ENCODE measurements at regions not wholly inside any gene's neighbourhood (a gene's known extent, or its start where the extent isn't known, plus 50 kb on each side); places are given as distances from the start of the nearest gene placed in this dataset.

GRCh38 chr2:36235882-36236281 is 119.7 kb upstream of the CRIM1 start:
- no peaks in the 10 kb centered on the region for H3K27me3 ChIP-seq (ENCODE audit: insufficient read depth, poor library complexity, severe bottlenecking)
- H3K27ac ChIP-seq (replicated peaks), result no peak overlapping the region
- no peak for TF ChIP-seq SPI1 (IDR thresholded peaks at IDR 0.05; ENCODE audit: borderline replicate concordance, low read depth)
- no peak for TF ChIP-seq REST (IDR thresholded peaks at IDR 0.05; ENCODE audit: insufficient replicate concordance, low read depth)
- TF ChIP-seq CTCF (IDR thresholded peaks at IDR 0.05; ENCODE audit: insufficient read depth, low read length), result no peak
- TF ChIP-seq GABPA (IDR thresholded peaks at IDR 0.05; ENCODE audit: low read depth), result no peak
- no peak for TF ChIP-seq POLR2AphosphoS5 (IDR thresholded peaks at IDR 0.05; ENCODE audit: low read depth)
- DNase-seq (ENCODE audit: low read depth in 1 of 2, low spot score in 1 of 2), result no peak
- H3K4me3 ChIP-seq (replicated peaks; ENCODE audit: insufficient read depth, low read length), result no peak overlapping the region

GRCh38 chr2:36235426-36235825 is 120.2 kb upstream of the CRIM1 start:
- H3K4me3 ChIP-seq (replicated peaks; ENCODE audit: insufficient read depth, low read length), result no peak overlapping the region
- no peak for DNase-seq (ENCODE audit: low read depth in 1 of 2, low spot score in 1 of 2)
- H3K27ac ChIP-seq (replicated peaks), result no peak overlapping the region
- no peaks in the 10 kb centered on the region for H3K27me3 ChIP-seq (ENCODE audit: insufficient read depth, poor library complexity, severe bottlenecking)
- TF ChIP-seq POLR2AphosphoS5 (IDR thresholded peaks at IDR 0.05; ENCODE audit: low read depth) (no peak), GABPA (IDR thresholded peaks at IDR 0.05; ENCODE audit: low read depth) (no peak), SPI1 (IDR thresholded peaks at IDR 0.05; ENCODE audit: borderline replicate concordance, low read depth) (no peak)

GRCh38 chr2:36223259-36223658 is 132.3 kb upstream of the CRIM1 start:
- DNase-seq (ENCODE audit: low read depth in 1 of 2, low spot score in 1 of 2), result no peak
- no peaks in the 10 kb centered on the region for H3K27me3 ChIP-seq (ENCODE audit: insufficient read depth, poor library complexity, severe bottlenecking)
- no peak overlapping the region for H3K4me3 ChIP-seq (replicated peaks; ENCODE audit: insufficient read depth, low read length)
- no peak overlapping the region for H3K27ac ChIP-seq (replicated peaks)
- TF ChIP-seq POLR2AphosphoS5 (IDR thresholded peaks at IDR 0.05; ENCODE audit: low read depth), result no peak

- Histone ChIP-seq H3K27ac (replicated peaks) (no peak overlapping the region), H3K27me3 (ENCODE audit: insufficient read depth, poor library complexity, severe bottlenecking) (no peaks in the 10 kb centered on the region), H3K4me3 (replicated peaks; ENCODE audit: insufficient read depth, low read length) (no peak overlapping the region)
- no peak for DNase-seq (ENCODE audit: low read depth in 1 of 2, low spot score in 1 of 2)
- TF ChIP-seq REST (IDR thresholded peaks at IDR 0.05; ENCODE audit: insufficient replicate concordance, low read depth), result no peak
- TF ChIP-seq POLR2AphosphoS5 (IDR thresholded peaks at IDR 0.05; ENCODE audit: low read depth), result no peak
- no peak for TF ChIP-seq CTCF (IDR thresholded peaks at IDR 0.05; ENCODE audit: insufficient read depth, low read length)
- no peak for TF ChIP-seq GABPA (IDR thresholded peaks at IDR 0.05; ENCODE audit: low read depth)
- TF ChIP-seq SPI1 (IDR thresholded peaks at IDR 0.05; ENCODE audit: borderline replicate concordance, low read depth), result no peak
Observed at GRCh38 chr2:36222485-36222884, 133.1 kb upstream of the CRIM1 start.

GRCh38 chr2:36214691-36215090 is 140.9 kb upstream of the CRIM1 start:
- Histone ChIP-seq H3K27me3 (ENCODE audit: insufficient read depth, poor library complexity, severe bottlenecking) (no peaks in the 10 kb centered on the region), H3K27ac (replicated peaks) (no peak overlapping the region), H3K4me3 (replicated peaks; ENCODE audit: insufficient read depth, low read length) (no peak overlapping the region)
- no peak for DNase-seq (ENCODE audit: low read depth in 1 of 2, low spot score in 1 of 2)
- TF ChIP-seq GABPA (IDR thresholded peaks at IDR 0.05; ENCODE audit: low read depth) (no peak), CTCF (IDR thresholded peaks at IDR 0.05; ENCODE audit: insufficient read depth, low read length) (no peak), POLR2AphosphoS5 (IDR thresholded peaks at IDR 0.05; ENCODE audit: low read depth) (no peak), REST (IDR thresholded peaks at IDR 0.05; ENCODE audit: insufficient replicate concordance, low read depth) (no peak), SPI1 (IDR thresholded peaks at IDR 0.05; ENCODE audit: borderline replicate concordance, low read depth) (no peak)

Data from HL-60 (cell line).